ENCODE measurements at regions not wholly inside any gene's neighbourhood (a gene's known extent, or its start where the extent isn't known, plus 50 kb on each side); places are given as distances from the start of the nearest gene placed in this dataset.

- DNase-seq (ENCODE audit: low read depth in 2 of 3, low spot score in 1 of 3): no peak
Measured at GRCh38 chr9:107118863-107119624, 164.0 kb upstream of the RAD23B start.

GRCh38 chr9:107119735-107120134 lies 163.3 kb upstream of the RAD23B start:
- DNase-seq (ENCODE audit: low read depth in 2 of 3, low spot score in 1 of 3): no peak

GRCh38 chr9:107123389-107123788 lies 159.7 kb upstream of the RAD23B start:
- no peak for DNase-seq (ENCODE audit: low read depth in 2 of 3, low spot score in 1 of 3)

GRCh38 chr9:107127608-107128007 lies 155.5 kb upstream of the RAD23B start:
- no peak for DNase-seq (ENCODE audit: low read depth in 2 of 3, low spot score in 1 of 3)

GRCh38 chr9:107131108-107131799 lies 151.8 kb upstream of the RAD23B start:
- DNase-seq (ENCODE audit: low read depth in 2 of 3, low spot score in 1 of 3): no peak

- no peak for DNase-seq (ENCODE audit: low read depth in 2 of 3, low spot score in 1 of 3)
Measured at GRCh38 chr9:107136296-107136695, 146.8 kb upstream of the RAD23B start.

- DNase-seq (ENCODE audit: low read depth in 2 of 3, low spot score in 1 of 3): peak in 1 of 3 donors; percentile 7
Measured at GRCh38 chr9:107137495-107138202, 145.4 kb upstream of the RAD23B start.

- DNase-seq (ENCODE audit: low read depth in 2 of 3, low spot score in 1 of 3): no peak
Measured at GRCh38 chr9:107138261-107138992, 144.7 kb upstream of the RAD23B start.

GRCh38 chr9:107141967-107142366 lies 141.1 kb upstream of the RAD23B start:
- no peak for DNase-seq (ENCODE audit: low read depth in 2 of 3, low spot score in 1 of 3)

GRCh38 chr9:107142430-107142829 lies 140.6 kb upstream of the RAD23B start:
- no peak for DNase-seq (ENCODE audit: low read depth in 2 of 3, low spot score in 1 of 3)

GRCh38 chr9:107142896-107143603 lies 140.0 kb upstream of the RAD23B start:
- no peak for DNase-seq (ENCODE audit: low read depth in 2 of 3, low spot score in 1 of 3)

- DNase-seq (ENCODE audit: low read depth in 2 of 3, low spot score in 1 of 3): no peak
Measured at GRCh38 chr9:107144475-107144874, 138.6 kb upstream of the RAD23B start.

- no peak for DNase-seq (ENCODE audit: low read depth in 2 of 3, low spot score in 1 of 3)
Measured at GRCh38 chr9:107147134-107147533, 135.9 kb upstream of the RAD23B start.

- no peak for DNase-seq (ENCODE audit: low read depth in 2 of 3, low spot score in 1 of 3)
Measured at GRCh38 chr9:107148216-107148615, 134.9 kb upstream of the RAD23B start.

- DNase-seq (ENCODE audit: low read depth in 2 of 3, low spot score in 1 of 3): no peak
Measured at GRCh38 chr9:107149756-107150155, 133.3 kb upstream of the RAD23B start.

- DNase-seq (ENCODE audit: low read depth in 2 of 3, low spot score in 1 of 3): no peak
Measured at GRCh38 chr9:107153336-107153735, 129.7 kb upstream of the RAD23B start.

- no peak for DNase-seq (ENCODE audit: low read depth in 2 of 3, low spot score in 1 of 3)
Measured at GRCh38 chr9:107154291-107154690, 128.8 kb upstream of the RAD23B start.

- no peak for DNase-seq (ENCODE audit: low read depth in 2 of 3, low spot score in 1 of 3)
Measured at GRCh38 chr9:107154766-107155165, 128.3 kb upstream of the RAD23B start.

GRCh38 chr9:107155244-107155817 lies 127.7 kb upstream of the RAD23B start:
- no peak for DNase-seq (ENCODE audit: low read depth in 2 of 3, low spot score in 1 of 3)

- DNase-seq (ENCODE audit: low read depth in 2 of 3, low spot score in 1 of 3): no peak
Measured at GRCh38 chr9:107158321-107158720, 124.8 kb upstream of the RAD23B start.

All from stimulated activated CD4-positive, alpha-beta T cell treated with anti-CD3 and anti-CD28 coated beads, Interleukin-12 subunit alpha, Interleukin-12 subunit beta, amount 100 ng/mL, for 48 hours (primary cell).